Memory B cell (primary cell): ENCODE measurements at regions not wholly inside any gene's neighbourhood (a gene's known extent, or its start where the extent isn't known, plus 50 kb on each side); places are given as distances from the start of the nearest gene placed in this dataset.

Experiments used
- ATAC-seq: fragments of 150-1000 bp; cut with Tn5 transposase; 2 replicates; pipeline ENCODE4 v1.10.0; 2021; ENCODE audit warnings: low read depth, mild to moderate bottlenecking, moderate library complexity
- DNase-seq, 2 donors: peaks; one replicate each; pipeline ENCODE4 v3.0.0; 2022; ENCODE audit warnings: low spot score in 2 of 2
- H3K27ac Mint-ChIP-seq: one replicate; pipeline ENCODE4 v1.8.0; 2022; ENCODE audit warnings: mild to moderate bottlenecking, moderate library complexity, mixed read lengths
- H3K27me3 Mint-ChIP-seq: one replicate; pipeline ENCODE4 v1.8.0; 2022; ENCODE audit warnings: mixed read lengths
- H3K36me3 Mint-ChIP-seq: one replicate; pipeline ENCODE4 v1.8.0; 2022; ENCODE audit warnings: mild to moderate bottlenecking, mixed read lengths
- H3K4me1 Mint-ChIP-seq: one replicate; pipeline ENCODE4 v1.8.0; 2022; ENCODE audit warnings: mixed read lengths
- H3K4me3 Mint-ChIP-seq: one replicate; pipeline ENCODE4 v1.8.0; 2022; ENCODE audit warnings: mild to moderate bottlenecking, moderate library complexity, mixed read lengths
- H3K9me3 Mint-ChIP-seq: one replicate; pipeline ENCODE4 v1.8.0; 2022; ENCODE audit warnings: mixed read lengths

GRCh38 chr3:197378985-197379718, 80.7 kb upstream of the DLG1 start:
- Mint-ChIP-seq H3K27ac (no peak overlapping the region), H3K4me1 (peaks cover 2% of the 10 kb centered on the region), H3K27me3 (peaks cover 6% of the 10 kb centered on the region), H3K36me3 (no peaks in the 10 kb centered on the region), H3K9me3 (no peaks in the 10 kb centered on the region), H3K4me3 (no peak overlapping the region)
- DNase-seq (no peak), ATAC-seq (no peak)

- DNase-seq: no peak
- no peak overlapping the region for H3K4me3 Mint-ChIP-seq
- no peaks in the 10 kb centered on the region for H3K36me3 Mint-ChIP-seq
- H3K4me1 Mint-ChIP-seq: peaks cover 2% of the 10 kb centered on the region
- no peaks in the 10 kb centered on the region for H3K9me3 Mint-ChIP-seq
- H3K27me3 Mint-ChIP-seq: peaks cover 6% of the 10 kb centered on the region
- no peak overlapping the region for H3K27ac Mint-ChIP-seq
- no peak for ATAC-seq
These were observed 78.5 kb upstream of the DLG1 start for GRCh38 chr3:197376735-197377555.

GRCh38 chr3:197376020-197376419, 77.6 kb upstream of the DLG1 start:
- no peak overlapping the region for H3K27ac Mint-ChIP-seq
- DNase-seq (no peak), ATAC-seq (no peak)
- H3K4me3 Mint-ChIP-seq: no peak overlapping the region
- no peaks in the 10 kb centered on the region for H3K36me3 Mint-ChIP-seq
- H3K4me1 Mint-ChIP-seq: peaks cover 2% of the 10 kb centered on the region
- peaks cover 6% of the 10 kb centered on the region for H3K27me3 Mint-ChIP-seq
- no peaks in the 10 kb centered on the region for H3K9me3 Mint-ChIP-seq

- no peak overlapping the region for H3K27ac Mint-ChIP-seq
- DNase-seq (no peak), ATAC-seq (no peak)
- peaks cover 2% of the 10 kb centered on the region for H3K4me1 Mint-ChIP-seq
- H3K36me3 Mint-ChIP-seq: no peaks in the 10 kb centered on the region
- no peak overlapping the region for H3K4me3 Mint-ChIP-seq
- peaks cover 6% of the 10 kb centered on the region for H3K27me3 Mint-ChIP-seq
- no peaks in the 10 kb centered on the region for H3K9me3 Mint-ChIP-seq
These were observed 76.6 kb upstream of the DLG1 start for GRCh38 chr3:197375001-197375441.

- H3K36me3 Mint-ChIP-seq: no peaks in the 10 kb centered on the region
- no peak overlapping the region for H3K27ac Mint-ChIP-seq
- H3K27me3 Mint-ChIP-seq: peaks cover 9% of the 10 kb centered on the region
- no peaks in the 10 kb centered on the region for H3K4me1 Mint-ChIP-seq
- no peak overlapping the region for H3K4me3 Mint-ChIP-seq
- DNase-seq (no peak), ATAC-seq (no peak)
- no peaks in the 10 kb centered on the region for H3K9me3 Mint-ChIP-seq
These were observed 74.7 kb upstream of the DLG1 start for GRCh38 chr3:197373096-197373495.

GRCh38 chr3:197372047-197372661, 73.7 kb upstream of the DLG1 start:
- H3K36me3 Mint-ChIP-seq: no peaks in the 10 kb centered on the region
- ATAC-seq: no peak
- H3K27me3 Mint-ChIP-seq: peaks cover 10% of the 10 kb centered on the region
- no peaks in the 10 kb centered on the region for H3K9me3 Mint-ChIP-seq
- no peak overlapping the region for H3K4me3 Mint-ChIP-seq
- no peaks in the 10 kb centered on the region for H3K4me1 Mint-ChIP-seq
- no peak overlapping the region for H3K27ac Mint-ChIP-seq
- no peak for DNase-seq

GRCh38 chr3:197371591-197372046, 73.2 kb upstream of the DLG1 start:
- Mint-ChIP-seq H3K27me3 (peaks cover 10% of the 10 kb centered on the region), H3K4me3 (no peak overlapping the region), H3K4me1 (no peaks in the 10 kb centered on the region), H3K36me3 (no peaks in the 10 kb centered on the region), H3K9me3 (no peaks in the 10 kb centered on the region), H3K27ac (no peak overlapping the region)
- DNase-seq: no peak
- no peak for ATAC-seq

GRCh38 chr3:197369545-197369944, 71.1 kb upstream of the DLG1 start:
- no peaks in the 10 kb centered on the region for H3K9me3 Mint-ChIP-seq
- H3K27me3 Mint-ChIP-seq: peaks cover 19% of the 10 kb centered on the region
- H3K36me3 Mint-ChIP-seq: no peaks in the 10 kb centered on the region
- H3K4me1 Mint-ChIP-seq: no peaks in the 10 kb centered on the region
- DNase-seq (no peak), ATAC-seq (no peak)
- H3K27ac Mint-ChIP-seq: no peak overlapping the region
- no peak overlapping the region for H3K4me3 Mint-ChIP-seq

- no peak for DNase-seq
- Mint-ChIP-seq H3K36me3 (no peaks in the 10 kb centered on the region), H3K27me3 (peaks cover 19% of the 10 kb centered on the region), H3K4me3 (no peak overlapping the region), H3K4me1 (no peaks in the 10 kb centered on the region), H3K27ac (no peak overlapping the region), H3K9me3 (no peaks in the 10 kb centered on the region)
- no peak for ATAC-seq
These were observed 70.4 kb upstream of the DLG1 start for GRCh38 chr3:197368821-197369220.

- no peaks in the 10 kb centered on the region for H3K4me1 Mint-ChIP-seq
- H3K9me3 Mint-ChIP-seq: no peaks in the 10 kb centered on the region
- H3K36me3 Mint-ChIP-seq: no peaks in the 10 kb centered on the region
- H3K4me3 Mint-ChIP-seq: no peak overlapping the region
- DNase-seq (no peak), ATAC-seq (no peak)
- no peak overlapping the region for H3K27ac Mint-ChIP-seq
- H3K27me3 Mint-ChIP-seq: peaks cover 19% of the 10 kb centered on the region
These were observed 69.9 kb upstream of the DLG1 start for GRCh38 chr3:197368330-197368729.

- Mint-ChIP-seq H3K4me1 (no peaks in the 10 kb centered on the region), H3K27ac (no peak overlapping the region), H3K36me3 (no peaks in the 10 kb centered on the region), H3K9me3 (no peaks in the 10 kb centered on the region), H3K4me3 (no peak overlapping the region), H3K27me3 (peaks cover 20% of the 10 kb centered on the region)
- ATAC-seq: no peak
- no peak for DNase-seq
These were observed 68.8 kb upstream of the DLG1 start for GRCh38 chr3:197367081-197367780.

GRCh38 chr3:197366301-197367044, 68.1 kb upstream of the DLG1 start:
- Mint-ChIP-seq H3K4me3 (no peak overlapping the region), H3K27me3 (peaks cover 20% of the 10 kb centered on the region), H3K4me1 (no peaks in the 10 kb centered on the region), H3K9me3 (no peaks in the 10 kb centered on the region), H3K27ac (no peak overlapping the region), H3K36me3 (no peaks in the 10 kb centered on the region)
- DNase-seq: no peak
- ATAC-seq: no peak

GRCh38 chr3:197365586-197365985, 67.2 kb upstream of the DLG1 start:
- peaks cover 4% of the 10 kb centered on the region for H3K9me3 Mint-ChIP-seq
- no peaks in the 10 kb centered on the region for H3K4me1 Mint-ChIP-seq
- DNase-seq (no peak), ATAC-seq (no peak)
- H3K4me3 Mint-ChIP-seq: no peak overlapping the region
- no peak overlapping the region for H3K27ac Mint-ChIP-seq
- peaks cover 2% of the 10 kb centered on the region for H3K36me3 Mint-ChIP-seq
- H3K27me3 Mint-ChIP-seq: peaks cover 25% of the 10 kb centered on the region
